LNCAP (cell line): ENCODE measurements at regions not wholly inside any gene's neighbourhood (a gene's known extent, or its start where the extent isn't known, plus 50 kb on each side); places are given as distances from the start of the nearest gene placed in this dataset.

Experiments
- TF ChIP-seq, protein P1 (sequence below): fragments of 450-650 bp; IDR thresholded peaks from 2 replicates; pipeline ENCODE4 v1.5.1; 2017; ENCODE audit warnings: mild to moderate bottlenecking

- TF ChIP-seq, protein P1, sequence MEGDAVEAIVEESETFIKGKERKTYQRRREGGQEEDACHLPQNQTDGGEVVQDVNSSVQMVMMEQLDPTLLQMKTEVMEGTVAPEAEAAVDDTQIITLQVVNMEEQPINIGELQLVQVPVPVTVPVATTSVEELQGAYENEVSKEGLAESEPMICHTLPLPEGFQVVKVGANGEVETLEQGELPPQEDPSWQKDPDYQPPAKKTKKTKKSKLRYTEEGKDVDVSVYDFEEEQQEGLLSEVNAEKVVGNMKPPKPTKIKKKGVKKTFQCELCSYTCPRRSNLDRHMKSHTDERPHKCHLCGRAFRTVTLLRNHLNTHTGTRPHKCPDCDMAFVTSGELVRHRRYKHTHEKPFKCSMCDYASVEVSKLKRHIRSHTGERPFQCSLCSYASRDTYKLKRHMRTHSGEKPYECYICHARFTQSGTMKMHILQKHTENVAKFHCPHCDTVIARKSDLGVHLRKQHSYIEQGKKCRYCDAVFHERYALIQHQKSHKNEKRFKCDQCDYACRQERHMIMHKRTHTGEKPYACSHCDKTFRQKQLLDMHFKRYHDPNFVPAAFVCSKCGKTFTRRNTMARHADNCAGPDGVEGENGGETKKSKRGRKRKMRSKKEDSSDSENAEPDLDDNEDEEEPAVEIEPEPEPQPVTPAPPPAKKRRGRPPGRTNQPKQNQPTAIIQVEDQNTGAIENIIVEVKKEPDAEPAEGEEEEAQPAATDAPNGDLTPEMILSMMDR, result no peak
Measured at GRCh38 chr20:58038123-58038654, 190.3 kb downstream of the ANKRD60 start.

DNA sequence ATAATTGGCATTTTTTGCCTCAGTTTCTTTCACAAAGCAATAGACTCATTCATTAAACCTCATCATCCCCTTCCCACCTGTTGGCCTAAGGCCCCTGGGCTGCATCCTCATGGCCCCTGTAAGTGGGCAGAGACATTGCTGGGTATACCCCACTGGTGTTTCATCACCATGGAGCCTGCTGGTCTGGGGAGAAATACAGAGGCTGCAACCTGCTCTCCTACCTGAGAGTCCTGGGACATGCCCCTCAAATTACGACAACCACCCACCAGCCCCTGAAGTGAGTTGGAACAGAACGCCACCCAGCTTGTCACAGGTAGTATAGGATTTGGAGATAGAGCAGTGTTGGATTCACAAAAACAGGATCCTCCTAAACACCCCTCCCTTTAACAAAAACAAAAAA, 190.8 kb downstream of the ANKRD60 start:
- TF ChIP-seq, protein P1, result no peak

- TF ChIP-seq, protein P1, result no peak
Measured at GRCh38 chr20:58033026-58033536, 195.4 kb downstream of the ANKRD60 start.

- TF ChIP-seq, protein P1, result no peak
Measured at GRCh38 chr20:58032599-58032998, 195.9 kb downstream of the ANKRD60 start.

DNA sequence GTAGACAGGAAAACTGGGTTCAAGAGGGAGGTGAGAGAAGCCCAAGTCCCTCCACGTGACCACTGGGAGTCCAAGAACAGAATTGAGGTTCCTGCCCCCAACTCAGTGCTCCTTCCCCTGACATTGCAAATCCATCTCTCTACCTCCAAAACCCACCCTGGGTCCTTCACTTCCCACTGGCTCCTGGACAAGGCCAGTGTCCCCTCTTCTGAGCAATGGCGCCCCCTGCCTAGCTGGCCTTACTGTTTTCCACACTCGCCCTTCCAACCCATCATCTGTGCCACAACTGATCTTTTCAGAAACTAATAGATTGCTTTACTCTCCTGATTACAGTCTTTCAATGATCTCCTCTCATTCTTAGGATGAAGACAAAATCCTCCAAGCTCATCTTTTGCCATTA, 200.3 kb downstream of the ANKRD60 start:
- TF ChIP-seq, protein P1, result no peak

DNA sequence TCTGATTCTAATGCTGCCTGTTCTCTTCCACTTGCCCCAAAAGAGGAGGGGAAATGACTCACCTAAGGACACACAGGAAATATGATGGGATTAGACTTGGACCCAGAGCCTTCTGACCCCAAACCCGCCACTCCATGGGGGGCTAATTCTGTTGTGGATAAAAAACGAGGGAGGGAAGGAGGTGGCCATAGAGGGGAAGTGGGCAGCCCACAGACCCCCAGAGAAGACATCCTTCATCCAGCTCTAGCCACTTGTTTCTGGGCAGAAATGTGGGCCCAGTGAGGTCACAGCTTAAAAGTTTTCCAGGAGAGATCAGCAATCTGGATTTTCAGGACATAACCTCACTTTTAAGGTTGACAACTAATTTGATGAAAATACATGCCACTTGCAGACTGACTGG, 202.1 kb downstream of the ANKRD60 start:
- TF ChIP-seq, protein P1, result no peak

DNA sequence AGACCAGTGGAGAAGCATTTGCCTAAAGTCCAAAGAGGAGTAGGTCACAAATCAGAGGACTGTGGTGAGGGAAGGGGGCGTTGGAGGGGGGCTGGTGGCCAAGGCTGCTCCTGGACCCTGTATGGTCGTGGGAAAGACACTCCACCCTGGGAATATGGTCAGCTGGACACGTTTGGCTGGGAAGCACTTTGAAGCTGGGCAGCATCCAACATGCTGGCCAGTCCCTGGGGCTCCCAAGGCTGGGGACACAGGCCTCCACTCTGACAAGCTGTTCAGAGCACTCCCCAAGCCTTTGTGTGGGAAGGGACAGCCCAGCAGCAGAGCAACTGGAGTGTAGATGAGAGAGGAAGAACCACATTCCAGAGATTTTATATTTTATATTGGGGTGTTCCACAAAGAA, 203.2 kb downstream of the ANKRD60 start:
- TF ChIP-seq, protein P1, result no peak

- TF ChIP-seq, protein P1, result no peak
Measured at GRCh38 chr20:58024241-58024721, 204.2 kb downstream of the ANKRD60 start.
